ENCODE measurements at regions not wholly inside any gene's neighbourhood (a gene's known extent, or its start where the extent isn't known, plus 50 kb on each side); places are given as distances from the start of the nearest gene placed in this dataset.

DNA sequence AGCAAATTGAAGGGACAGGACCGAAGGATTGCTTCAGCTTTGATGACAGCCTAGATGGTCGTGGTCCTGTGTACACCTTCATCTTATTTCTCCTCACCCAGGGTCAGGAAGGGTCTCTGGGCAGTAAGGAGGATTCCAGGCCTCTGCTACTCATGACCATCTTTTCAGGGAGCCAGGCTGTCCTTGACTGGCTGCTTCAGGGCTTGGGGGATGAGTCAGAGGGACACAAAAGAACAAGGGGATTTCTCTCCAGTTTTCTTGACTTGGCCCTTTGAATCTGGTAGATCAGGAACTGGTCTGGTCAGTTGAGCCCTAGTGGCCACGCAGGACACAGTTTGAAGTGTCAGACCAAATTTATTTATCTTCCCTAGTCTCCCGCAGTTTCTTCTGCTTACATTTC, 402.1 kb upstream of the CHD6 start:
- DNase-seq (ENCODE audit: low read depth in 3 of 3): no peak

DNA sequence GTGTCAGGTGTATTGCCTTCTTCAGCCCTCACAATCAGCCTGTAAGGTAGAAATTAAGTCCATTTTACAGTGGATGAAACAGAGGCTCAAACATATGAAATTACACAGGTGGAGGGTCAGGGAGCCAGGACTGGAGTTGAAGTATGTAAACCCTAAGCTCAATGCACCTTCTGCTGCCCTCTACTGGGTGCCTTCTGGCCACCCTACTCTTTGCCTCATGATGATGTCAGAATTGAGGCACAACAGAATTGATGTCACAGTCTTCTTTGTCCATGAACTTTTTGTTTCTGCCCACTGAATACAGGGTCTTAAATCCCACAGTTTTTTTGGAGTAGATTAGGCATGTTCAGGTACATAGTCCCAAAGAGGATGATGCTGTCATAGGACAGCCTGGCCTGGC, 400.8 kb upstream of the CHD6 start:
- DNase-seq (ENCODE audit: low read depth in 3 of 3): no peak

DNA sequence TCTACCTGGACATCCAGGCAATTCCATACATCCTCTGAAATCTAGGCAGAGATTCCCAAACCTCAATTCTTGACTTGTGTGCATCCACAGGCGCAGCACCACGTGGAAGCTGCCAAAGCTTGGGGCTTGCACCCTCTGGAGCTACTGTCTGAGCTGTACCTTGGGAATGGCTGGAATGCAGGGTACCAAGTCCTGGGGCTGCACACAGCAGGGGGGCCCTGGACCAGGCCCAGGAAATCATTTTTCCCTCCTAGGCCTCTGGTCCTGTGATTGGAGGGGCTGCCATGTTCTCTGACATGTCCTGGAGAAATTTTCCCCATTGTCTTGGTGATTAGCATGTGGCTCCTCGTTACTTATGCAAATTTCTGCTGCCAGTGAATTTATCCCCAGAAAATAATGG, 391.9 kb upstream of the CHD6 start:
- DNase-seq (ENCODE audit: low read depth in 3 of 3): no peak

DNA sequence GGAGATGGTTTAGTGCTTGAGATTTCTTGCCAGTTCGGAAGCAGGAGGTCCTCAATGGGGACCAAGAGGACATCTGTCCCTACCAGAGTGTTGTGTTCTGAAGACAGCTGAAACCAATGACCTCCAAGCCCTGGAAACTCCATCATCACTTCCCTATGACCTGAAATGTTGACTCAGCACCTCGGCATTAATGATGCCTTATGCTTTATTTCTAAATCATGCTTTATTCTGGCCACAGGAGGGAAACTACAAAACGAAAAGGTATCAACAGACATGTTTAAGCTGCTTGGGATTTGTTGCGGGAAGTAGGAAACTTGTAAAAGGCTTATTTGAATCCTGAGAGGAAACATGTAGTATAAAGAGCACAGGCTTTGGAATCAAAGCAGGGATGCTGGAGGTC, 389.1 kb upstream of the CHD6 start:
- no peak for DNase-seq (ENCODE audit: low read depth in 3 of 3)

DNA sequence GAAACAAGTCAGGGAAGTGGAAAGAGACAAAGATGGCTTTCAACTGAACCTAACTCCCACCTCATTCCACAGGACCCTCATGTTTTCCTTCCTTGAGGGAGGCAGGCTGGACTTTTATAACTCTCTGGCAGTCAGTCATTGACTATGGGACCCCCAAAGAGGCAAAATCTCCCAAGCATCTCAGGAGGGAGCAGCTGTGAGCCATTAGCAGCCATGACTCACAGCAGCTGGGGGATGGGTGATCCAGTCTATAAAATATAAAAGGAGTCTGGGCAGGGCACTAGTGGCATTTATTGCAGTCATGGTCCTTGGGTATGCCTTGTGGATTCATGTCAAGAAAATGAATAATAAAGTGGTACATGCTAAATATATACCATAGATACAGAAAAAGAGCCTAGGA, 387.0 kb upstream of the CHD6 start:
- no peak for DNase-seq (ENCODE audit: low read depth in 3 of 3)

DNA sequence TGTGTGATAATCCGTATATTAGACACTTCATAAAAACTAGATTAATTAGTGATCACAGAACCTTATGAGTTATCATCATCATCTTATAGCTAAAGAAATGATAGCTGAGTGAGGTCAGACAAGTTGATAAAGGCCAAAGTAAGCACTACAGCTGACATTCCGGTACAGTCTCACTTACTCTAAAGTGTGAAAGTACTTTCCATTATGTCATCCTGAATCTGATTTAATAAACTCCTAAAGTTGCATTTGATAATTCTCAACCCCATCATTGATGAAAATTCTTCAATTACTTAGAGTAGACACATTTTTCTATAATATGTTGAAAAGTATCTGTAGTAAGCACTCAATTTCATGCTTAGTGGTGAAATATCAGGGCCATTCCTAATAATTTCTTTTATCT, 385.2 kb upstream of the CHD6 start:
- DNase-seq (ENCODE audit: low read depth in 3 of 3): no peak

DNA sequence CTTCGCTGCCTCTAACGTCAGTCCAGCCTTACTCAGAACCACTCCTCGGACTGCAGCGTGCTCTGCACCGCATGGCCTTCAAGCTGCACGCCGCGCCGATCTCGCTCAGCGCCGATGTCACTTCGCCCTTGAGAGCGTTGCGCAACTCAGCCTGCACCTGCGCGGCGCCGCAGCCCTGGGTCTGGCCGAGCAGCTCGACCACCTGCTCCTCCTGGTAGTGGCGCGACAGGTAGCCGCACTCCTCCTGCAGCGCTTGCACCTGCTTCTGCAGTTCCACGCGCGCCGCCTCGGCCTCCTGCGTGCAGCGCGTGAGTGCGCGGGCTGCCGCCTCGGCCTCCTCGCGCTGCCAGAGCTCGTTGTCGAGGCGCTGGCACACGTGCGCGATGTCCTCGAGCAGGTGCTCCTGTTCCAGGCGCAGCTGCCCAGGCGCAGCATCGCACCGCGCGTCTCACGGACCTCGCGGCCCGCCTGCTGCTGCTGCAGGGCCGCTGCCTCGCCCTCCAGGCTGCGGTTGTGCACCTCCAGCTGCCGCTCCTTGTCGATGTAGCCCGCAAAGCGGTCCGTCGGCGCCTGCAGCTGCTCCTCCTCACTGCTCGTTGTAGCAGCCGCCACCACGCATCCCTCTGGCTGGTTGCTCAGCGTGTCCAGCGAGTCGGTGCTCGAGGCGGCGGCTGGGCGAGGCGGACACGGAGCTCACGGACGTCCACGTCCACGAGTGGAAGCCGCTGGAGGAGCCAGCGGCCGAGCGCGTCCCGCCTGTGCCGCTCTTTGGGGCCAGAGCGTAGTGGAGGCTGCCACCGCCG, 380.6 kb upstream of the CHD6 start:
- no peak for DNase-seq (ENCODE audit: low read depth in 3 of 3)

DNA sequence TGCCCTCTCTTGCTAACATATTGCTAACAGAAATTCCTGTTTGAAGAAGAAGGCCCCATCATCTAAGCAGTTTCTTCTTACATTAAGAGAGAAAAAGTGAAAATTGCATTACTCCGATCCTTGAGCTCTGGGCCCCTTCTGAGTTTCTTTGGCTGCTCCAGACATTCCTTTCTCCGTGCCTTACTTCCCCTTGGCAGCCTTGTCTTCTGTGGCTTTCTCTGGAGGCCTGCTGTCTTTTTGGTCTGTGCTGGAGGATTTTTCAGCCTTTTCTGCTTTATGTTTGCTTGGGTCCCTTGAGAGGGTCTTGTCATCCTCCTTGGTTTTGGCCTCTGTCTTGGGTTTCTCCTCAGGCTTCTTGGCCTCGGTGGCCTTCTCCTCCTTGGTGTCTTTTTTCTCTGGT, 378.8 kb upstream of the CHD6 start:
- DNase-seq (ENCODE audit: low read depth in 3 of 3): no peak

DNA sequence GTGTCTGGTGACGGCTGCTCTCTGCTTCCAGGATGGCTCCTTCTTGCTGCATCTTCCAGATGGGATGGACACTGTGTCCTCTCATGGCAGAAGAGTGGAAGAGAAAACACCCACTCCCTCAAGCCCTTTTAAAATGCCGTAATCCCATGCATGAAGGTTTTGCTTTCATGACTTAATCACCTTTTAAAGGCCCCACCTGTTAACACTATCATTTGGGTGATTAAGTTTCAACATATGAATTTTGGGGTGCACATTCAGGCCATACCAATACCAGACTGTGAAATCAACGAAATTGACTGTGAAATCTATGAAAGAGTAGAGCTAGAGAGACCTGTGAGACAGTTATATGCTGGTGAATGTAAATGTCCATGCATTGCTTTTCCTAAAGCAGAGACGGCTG, 374.3 kb upstream of the CHD6 start:
- no peak for DNase-seq (ENCODE audit: low read depth in 3 of 3)

DNA sequence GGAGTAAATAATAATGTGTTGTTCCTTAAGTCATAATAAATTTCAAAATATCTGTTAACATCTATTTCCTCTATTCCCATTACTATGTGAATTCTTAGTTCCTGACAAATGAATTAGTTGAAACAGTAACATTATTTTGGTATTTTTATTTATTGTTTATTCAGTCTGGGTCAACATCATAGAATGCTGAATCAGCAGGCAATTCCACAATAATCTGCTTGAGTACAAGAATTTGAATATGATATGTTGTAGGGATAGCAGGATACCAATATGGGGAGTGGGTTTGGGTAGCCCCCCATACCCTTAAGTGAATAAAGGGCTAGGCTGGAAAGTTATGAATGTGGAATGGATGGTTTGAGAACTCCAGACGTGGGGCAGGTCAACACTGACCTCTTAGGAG, 373.2 kb upstream of the CHD6 start:
- DNase-seq (ENCODE audit: low read depth in 3 of 3): no peak

DNA sequence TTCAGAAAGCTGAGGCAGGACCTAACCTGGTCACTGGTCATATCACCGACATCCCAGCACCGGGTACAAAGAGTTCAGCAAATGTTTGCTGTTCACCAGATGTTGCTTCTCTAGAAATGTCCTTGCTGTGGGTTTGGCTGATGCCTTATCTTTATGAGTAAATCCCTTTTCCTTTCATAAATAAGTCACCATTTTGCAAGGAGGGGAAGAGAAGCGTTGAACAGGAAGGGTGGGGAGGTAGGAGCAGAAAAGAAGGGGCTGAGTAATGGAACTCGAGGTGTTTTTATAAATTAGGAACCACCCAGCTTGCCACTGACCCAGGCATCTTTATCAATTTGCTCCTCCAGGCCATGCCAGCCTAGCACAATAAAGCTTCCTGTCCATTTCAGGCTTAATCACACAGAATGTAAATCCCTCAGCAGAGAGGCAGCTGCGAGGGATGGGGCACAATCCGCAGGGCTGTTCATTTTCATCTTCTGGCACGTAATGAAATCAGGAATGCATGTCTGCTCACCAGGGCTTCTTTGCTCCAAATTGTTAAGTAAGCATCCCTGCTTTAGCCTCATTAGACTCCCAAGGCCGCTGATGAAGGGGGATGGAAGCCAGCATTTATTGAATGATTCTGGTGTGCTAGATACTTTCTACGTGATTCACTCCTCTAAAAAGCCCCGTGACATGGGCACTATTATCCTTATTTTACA, 371.9 kb upstream of the CHD6 start:
- DNase-seq (ENCODE audit: low read depth in 3 of 3): no peak

DNA sequence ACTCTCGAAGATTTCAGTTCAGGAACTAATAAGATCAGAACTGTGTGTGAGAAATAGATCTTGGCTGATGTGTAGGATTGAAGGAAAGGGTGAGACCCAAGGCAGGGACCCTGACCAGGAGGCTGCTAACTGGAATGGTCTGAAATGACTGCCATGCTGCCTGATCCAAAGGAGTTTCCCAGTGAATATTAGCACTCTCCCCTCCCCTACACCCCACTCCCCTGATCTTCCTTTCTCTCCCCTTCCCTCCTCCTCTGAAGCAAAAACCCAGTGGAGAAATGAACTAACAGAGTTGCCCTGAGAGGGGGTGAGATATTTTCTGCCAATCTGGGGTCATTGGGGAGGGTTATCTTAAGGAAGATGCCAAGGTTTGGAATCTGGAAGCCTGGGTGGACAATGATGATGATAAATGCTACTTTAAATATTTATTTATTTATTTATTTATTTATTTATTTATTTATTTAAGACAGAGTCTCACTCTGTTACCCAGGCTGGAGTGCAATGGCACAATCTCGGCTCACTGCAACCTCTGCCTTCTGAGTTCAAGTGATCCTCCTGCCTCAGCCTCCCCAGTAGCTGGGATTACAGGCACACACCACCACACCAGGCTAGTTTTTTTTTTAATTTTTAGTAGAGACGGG, 371.0 kb upstream of the CHD6 start:
- no peak for DNase-seq (ENCODE audit: low read depth in 3 of 3)

DNA sequence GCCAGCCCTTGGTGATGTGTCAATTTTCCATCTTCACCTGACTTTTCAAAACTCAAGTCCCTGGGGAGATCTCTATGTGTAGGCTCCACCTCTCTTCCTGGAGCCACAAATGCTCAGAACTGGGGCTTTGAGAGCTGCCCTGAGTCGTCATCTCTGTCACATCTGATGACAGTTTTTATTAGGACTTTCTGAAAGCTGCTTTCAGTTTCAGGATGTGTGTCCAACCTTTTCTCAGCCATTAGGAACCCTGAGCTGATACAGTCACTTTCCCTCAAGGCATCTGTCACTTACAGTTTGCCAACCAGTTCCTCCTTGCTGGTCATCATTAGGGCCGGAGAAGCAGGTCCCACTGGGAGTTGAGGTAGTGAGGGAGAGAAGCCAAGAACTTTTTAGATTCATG, 365.9 kb upstream of the CHD6 start:
- DNase-seq (ENCODE audit: low read depth in 3 of 3): no peak

DNA sequence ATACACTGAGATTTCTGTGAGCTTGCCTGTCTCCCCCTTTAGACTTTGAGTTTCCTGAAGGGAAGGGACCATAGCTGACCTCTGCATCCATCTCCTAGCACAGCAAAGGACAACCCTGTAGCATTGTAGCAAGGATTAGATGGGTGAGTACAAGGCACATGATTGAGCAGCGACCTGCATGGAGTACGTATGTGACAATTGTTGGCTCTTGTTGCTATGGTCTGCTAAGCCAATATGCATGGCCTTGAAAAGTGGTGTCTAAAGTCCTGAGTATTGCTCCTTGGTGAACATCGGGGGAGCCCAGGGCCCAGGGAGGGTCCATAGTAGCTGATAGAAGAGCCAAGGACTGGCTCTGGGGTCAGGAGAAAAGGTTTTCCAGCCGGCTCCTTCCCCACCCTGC, 365.0 kb upstream of the CHD6 start:
- DNase-seq (ENCODE audit: low read depth in 3 of 3): no peak

DNA sequence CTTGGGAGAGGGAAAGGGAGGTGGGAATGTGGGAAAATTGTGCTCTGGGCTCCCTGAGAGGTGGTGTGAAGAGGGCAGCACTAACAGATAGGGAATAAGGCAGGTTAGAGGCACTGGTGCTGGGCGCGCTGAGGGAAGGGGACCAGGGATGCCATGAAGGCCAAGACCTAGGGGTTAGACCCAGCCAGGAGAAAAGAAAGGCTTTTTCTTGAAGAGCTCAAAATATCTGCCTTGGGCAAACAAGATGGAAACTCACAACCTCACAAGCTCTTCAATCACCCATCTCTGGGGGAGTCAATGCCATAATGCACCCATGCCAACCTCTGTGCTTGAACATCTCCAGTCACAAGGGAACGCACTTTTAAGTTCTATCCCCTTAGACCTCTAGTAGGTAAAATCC, 363.6 kb upstream of the CHD6 start:
- no peak for DNase-seq (ENCODE audit: low read depth in 3 of 3)

DNA sequence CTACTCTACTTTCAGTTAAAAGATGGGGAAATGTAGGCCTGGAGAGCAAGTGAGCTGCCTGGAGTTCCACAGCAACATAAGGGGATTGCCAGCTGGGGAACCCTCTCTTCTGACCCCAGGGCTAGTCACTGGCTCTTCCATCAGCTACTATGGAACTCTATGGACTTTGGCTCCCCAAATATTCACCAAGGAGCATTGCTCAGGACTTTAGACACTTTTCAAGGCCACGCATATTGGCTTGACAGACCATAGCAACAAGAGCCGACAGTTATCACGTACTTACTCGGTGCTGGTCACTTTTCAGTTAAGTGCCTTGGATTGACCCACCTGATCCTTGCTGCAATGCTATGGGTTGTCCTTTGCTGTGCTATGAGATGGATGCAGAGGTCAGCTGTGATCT, 360.7 kb upstream of the CHD6 start:
- DNase-seq (ENCODE audit: low read depth in 3 of 3): no peak

DNA sequence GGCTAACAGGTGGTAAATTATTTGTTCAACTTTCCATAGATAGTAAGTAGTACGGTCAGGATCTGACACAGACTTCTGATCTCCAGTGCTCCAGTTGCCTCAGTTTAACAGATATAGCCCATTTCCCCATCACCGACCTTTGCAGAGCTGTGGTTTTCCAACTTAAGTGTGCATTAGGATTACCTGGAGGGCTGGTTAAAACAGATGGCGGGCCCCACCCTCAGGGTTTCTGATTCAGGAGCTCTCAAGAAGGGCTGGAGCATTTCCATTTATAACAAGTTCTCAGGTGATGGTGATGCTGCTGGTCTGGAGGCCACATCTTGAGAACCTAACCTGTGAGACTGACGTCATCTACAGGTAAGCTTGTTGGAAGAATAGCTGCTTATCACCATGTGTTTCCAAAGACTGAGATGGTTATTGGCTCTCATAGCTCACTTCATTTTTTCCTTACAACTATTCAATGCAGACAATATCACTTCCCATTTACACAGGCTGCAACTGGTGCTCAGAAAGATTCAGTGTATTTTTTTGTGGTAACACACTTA, 360.1 kb upstream of the CHD6 start:
- no peak for DNase-seq (ENCODE audit: low read depth in 3 of 3)

DNA sequence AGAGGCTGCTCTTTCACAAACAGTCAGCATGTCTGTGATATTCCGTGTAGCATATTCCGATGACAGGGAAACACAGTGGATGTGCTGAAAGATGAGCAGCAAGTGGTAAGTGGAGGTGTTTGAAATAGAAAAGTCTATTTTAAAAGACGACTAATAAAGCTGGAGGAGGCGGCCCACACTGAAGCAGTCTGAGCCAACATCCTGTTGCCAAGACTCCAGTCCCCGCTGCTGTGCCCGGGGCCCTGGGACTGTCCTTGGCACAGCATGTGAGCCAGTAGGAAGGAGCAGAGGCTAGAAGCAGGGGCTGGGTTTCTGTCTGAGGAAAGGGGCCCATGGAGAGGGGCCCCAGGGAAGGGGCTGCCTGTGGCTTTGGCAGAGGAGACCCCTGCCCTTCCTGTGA, 351.5 kb upstream of the CHD6 start:
- DNase-seq (ENCODE audit: low read depth in 3 of 3): no peak

DNA sequence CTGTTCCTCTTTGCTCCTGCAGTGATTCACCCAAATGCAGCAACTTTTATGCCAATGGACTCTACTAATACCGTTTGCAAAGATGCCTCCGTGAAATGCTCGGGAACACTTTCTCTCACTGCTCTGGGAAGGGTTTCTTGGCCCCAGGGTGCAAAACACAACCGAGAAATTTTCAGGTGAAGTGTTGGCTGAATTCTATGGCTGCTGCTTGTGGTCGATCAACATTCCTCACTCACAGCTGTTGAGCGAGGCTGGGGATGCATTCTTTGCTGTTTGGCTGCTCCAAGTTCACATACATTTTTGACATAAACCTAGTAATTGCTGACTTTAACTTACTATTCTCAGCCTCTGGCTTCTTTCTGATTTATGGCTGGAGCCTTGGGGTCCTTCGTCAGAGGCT, 342.0 kb upstream of the CHD6 start:
- no peak for DNase-seq (ENCODE audit: low read depth in 3 of 3)

DNA sequence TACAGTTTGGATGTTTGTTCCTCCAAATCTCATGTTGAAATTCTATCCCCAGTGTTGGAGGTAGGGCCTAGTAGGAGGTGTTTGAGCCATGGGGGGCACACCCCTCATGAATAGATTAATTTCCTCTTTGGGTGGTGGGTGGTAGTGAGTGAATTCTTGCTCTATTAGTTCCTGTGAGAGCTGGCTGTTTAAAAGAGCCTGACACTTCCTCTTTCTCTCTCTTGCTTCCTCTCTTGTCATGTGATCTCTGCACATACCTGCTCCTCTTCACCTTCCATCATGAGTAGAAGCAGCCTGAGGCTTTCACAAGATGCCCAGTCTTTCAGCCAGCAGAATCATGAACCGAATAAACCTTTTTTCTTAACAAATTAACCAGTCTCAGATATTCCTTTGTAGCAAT, 340.2 kb upstream of the CHD6 start:
- DNase-seq (ENCODE audit: low read depth in 3 of 3): no peak

DNA sequence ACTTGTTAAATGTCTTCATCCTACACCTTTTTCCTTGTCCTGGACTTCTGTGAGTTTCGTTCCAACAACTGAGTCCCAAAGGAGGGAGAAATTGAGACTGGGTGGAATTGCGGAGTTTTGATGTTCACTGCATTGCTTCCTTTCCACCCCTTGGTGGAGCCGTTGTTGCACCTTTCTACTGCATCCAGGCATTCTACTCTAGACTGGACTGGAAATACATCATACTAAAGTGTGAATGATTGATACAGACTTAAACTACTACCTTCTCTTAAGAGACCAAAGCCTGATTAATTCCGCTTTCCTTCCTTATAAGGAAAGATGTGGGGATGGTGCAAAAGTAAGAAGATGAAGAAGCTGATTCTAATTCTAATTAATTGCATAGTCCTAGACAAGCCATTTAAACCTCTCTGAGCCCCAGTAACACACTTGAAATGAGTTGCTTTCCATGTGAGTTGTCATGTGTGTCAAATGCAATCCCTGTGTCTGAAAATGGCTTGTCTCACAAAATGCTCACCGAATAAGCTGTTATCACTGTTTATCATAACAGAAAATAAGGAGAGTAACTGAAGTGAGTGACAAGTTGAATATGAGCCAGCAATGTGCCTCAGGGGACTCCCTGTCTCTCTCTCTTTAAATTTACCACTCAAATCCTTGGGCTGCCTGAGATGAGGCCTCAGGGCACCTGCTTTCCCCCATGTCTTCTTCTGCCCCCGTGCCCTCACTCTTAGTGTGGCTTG, 338.3 kb upstream of the CHD6 start:
- no peak for DNase-seq (ENCODE audit: low read depth in 3 of 3)

DNA sequence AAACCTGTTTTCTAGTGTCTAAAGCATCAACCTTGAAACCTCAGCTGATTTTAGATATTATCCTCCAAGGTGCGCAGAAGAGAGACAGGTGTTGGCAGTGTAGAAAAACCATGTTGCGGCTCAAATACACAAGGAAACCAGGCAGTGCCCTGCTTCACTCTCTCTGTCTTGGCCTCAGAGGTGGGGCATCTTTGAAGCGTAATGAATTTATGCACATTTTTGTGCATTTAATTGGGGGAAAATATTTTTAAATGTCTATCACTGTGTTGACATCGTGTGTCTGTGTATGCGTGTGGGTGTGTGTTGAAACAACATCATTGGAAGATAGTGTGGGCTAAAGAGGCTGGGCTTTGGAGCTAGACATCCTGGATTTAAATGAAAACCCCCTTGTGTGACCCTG, 334.0 kb upstream of the CHD6 start:
- no peak for DNase-seq (ENCODE audit: low read depth in 3 of 3)
